HG03060 (cell line): ENCODE measurements at regions not wholly inside any gene's neighbourhood (a gene's known extent, or its start where the extent isn't known, plus 50 kb on each side); places are given as distances from the start of the nearest gene placed in this dataset.
"Not testable (repeated sequence)": the region's sequence is repeated elsewhere in the genome, so short reads cannot be mapped to it uniquely, and the experiment has no call there.

Experiments used
- ATAC-seq: cut with Tn5 transposase; IDR thresholded peaks from one replicate; pipeline ENCODE4 v1.9.1; 2021; ENCODE audit warnings: low read depth, moderate number of reproducible peaks; ENCODE audit not compliant: unreplicated experiment

DNA sequence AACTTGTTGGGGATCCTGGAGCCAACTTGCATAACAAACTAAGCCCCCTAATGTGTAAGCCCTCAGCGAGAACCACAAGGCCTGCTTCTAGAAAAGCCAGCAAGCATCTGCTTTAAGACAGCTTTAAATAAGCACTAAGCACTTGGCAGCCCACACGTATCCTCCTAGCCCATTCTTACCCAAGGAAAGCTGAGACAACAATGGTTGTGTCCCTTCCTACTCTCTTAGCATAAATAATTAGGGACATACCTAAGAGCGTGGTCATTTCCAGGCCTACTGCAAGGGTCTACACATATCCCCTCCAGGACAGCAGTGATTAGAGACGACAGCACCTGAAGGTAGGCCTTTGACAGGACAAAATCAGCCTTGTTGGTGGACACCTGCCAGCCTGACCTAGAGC lies 322.8 kb upstream of the PPARGC1A start:
- ATAC-seq: no peak

- no peak for ATAC-seq
Measured at GRCh38 chr4:24211856-24212255, 322.0 kb upstream of the PPARGC1A start.

DNA sequence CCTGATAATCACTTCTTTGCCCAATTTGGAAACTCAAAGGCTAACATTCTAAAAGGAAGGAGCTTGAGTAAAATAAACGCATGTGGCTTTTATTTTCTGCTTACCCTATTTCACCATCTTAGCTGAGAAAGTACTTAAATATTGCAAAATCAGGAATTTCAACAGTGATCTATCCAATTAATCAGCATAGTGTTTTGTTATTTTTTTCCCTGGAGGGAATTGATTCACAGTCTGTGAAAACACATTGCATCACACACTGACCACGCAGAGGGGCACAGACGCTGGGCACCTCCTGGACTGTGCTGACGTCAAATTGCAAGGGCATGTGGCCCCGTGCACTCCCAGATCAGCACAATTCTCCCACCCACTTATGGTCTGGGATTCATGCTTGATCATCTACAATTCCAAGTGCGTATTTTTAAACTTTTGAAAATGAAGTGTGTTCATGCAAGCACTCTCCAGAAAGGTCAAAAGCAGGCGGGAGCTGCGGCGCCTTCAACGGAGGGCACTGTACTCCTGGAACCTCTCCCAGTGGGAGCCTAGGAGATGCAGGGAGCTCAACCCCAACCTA lies 320.6 kb upstream of the PPARGC1A start:
- ATAC-seq: no peak

DNA sequence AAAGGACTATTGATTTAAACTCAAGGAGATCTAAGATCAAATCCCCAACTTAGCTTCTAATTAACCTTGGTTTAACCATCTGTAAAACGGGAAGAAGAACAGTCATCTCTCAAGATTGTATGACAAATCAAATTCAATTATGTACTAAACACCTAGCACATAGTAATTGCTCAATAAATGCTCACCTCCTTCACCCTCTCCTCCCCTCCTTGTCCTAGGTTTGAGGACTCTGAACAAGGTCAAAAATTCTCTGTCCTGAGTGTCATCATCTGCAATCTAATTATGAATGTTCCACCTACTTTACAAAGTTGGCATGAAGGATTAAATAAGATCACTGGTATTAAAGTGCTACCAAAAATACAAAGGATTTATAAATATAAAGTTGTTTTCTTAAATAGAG lies 320.1 kb upstream of the PPARGC1A start:
- no peak for ATAC-seq

DNA sequence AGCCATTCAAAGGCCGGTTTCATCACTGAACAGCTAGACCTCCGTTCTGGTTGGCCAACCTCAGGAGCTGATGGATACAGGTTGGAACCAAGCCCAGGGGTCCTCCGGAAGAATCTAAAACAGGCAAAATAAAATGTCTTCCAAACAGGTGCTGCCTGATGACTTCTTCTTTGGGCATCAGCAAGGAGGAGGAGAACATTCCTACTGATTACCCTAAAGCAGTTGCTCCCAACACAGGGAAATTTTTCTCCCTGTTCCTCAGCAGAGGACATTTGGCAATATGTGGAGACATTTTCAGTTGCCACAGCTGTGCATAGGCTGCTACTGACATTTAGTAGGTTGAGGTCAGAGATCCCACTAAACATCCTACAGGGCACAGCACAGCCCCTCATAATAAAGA lies 319.3 kb upstream of the PPARGC1A start:
- ATAC-seq: no peak

DNA sequence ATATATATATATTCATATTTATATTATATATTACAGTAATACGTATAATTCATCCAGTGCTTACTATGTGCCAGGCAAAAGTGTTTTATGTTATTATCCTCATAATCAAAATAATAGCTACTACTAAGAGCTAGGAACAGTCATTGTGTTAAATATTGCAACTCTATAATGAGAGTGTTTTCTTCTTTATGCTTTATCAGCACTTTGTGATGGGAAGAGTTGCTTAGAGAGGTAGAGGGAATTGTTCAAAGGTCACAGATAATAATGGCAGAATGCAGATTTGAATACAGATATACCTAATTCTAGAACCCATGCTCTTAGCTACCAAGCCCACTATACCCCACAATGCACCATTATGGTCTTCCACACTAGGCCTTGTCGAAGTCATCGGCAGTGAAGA lies 318.8 kb upstream of the PPARGC1A start:
- ATAC-seq: no peak

DNA sequence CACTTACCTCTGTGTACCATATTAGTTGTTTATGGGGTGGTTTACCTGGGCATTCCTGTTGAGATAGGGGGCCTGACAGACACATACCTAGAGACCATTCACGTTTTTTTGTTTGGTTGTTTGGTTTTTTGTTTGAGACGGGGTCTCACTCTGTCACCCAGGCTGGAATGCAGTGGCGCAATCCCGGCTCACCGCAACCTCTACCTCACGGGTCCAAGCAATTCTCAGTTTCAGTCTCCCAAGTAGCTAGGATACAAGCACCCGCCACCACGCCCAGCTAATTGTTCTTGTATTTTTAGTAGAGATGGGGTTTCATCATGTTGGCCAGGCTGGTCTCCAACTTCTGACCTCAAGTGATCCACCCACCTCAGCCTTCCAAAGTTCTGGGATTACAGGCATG lies 314.9 kb upstream of the PPARGC1A start:
- ATAC-seq: not testable (repeated sequence)

DNA sequence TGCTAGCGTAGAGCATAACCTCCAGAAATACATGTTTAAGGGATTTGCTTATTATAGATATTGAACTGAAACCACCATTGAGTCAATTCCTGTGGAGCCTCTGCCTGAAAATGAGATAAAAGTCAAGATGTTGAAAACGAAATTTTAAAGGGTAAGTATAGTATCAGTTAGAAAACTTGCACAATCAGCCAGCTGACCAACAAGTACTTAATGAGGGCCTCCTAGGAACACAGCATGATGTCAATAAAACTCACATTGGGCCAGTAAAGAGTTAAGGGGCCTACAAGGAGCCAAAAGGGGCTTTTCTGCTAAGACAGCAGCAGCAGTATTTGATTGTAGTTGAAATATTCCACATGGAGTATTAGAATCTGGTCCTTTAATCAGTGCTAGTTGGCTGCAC lies 314.1 kb upstream of the PPARGC1A start:
- ATAC-seq: no peak

GRCh38 chr4:24202579-24202978 lies 312.7 kb upstream of the PPARGC1A start:
- ATAC-seq: no peak

DNA sequence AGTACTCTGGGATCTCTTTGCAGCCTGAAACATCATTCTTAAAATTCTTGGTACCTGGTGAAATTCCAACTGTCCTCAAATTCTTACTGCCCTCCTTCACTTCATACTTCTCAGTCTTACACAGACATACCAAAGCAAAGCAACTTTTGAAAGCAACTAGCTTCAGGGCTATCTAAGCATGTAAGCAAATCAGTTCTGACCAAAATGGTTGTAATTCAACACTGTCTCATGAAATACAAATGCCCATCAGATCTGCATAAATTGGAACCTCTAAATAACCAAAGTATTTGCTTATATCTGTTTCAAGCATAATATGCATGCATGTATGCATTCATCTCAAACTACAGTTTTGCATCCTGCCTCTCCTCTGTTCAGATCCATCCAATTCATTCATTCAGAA lies 308.1 kb upstream of the PPARGC1A start:
- ATAC-seq: no peak

DNA sequence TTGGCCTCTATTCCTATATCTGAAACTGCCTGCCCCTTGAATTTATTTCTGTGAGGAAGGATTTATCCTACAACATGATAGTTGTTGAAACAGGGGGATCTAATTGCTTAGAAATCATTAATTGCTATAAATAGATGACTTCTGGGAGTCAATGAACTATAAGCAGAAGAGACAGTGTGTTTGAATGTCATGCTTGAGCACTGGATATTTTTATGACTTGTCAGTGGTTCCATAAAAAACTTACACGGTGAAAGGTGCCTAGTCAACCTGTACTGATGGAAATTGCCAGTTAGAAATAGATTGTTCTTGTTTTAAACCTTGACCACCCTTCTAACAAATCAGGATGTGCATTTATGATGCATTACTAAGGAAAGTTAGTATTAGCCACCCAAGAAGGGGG lies 306.9 kb upstream of the PPARGC1A start:
- ATAC-seq: no peak

GRCh38 chr4:24195991-24196736 lies 306.3 kb upstream of the PPARGC1A start:
- no peak for ATAC-seq

- ATAC-seq: no peak
Measured at GRCh38 chr4:24192018-24192641, 302.3 kb upstream of the PPARGC1A start.

DNA sequence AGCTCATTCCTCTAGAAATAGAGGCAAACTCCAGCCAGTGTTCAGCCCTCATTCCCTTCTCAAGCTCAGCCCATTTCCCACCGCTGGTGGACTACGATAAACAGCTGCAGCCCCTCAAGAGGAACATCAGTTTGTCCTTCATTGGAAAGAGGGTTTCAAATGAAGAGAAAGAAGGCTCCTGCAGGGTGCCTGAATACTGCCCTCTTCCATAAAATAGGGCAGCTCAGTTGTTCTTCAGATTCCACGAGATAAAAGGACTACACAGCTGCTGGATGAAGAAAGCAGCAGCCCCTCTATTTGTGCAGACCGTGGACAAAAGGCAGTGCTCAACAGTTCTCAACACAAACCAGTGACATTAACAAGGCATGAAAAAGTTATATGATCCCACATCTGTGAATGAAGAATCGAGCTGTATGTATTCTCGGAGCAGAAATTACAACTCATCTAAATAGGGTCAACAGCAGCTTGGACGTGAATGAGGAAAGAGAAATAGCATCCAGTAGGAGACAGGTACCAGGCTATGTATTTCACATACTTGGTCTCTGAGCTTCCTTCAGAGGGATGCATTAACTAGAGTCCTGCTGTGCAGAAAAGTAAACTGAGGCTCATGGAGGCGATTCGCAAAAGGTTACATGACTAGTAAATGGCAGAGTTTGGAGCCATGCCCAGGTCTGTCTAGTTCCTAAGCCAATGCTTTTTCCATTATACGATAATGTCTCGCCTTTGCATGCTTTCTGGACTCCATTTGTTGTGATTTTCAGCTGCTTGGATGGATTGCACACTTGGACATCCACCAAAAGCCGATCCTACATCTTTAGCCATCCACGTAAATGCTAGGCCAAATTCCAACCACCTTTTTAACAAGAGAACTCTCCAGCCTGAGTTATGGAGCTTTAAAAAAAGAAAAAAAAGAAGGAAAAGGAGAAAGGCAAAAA lies 301.2 kb upstream of the PPARGC1A start:
- ATAC-seq: no peak

DNA sequence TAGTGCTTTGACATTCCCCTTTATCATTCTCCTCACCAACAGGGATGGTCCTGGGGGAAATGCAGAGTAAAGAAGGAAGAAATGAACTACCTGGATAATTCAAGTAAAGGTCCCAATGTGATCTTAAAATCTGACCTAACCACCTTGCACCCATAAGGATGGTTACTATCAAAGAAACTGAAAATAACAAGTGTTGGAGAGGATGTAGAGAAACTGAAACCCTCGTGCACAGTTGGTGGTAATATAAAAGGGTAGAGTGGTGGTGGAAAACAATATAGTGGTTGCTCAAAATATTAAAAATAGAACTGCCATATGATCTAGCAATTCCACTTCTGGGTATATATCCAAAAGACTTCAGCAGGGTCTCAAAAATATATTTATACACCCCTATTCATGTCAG lies 298.6 kb upstream of the PPARGC1A start:
- no peak for ATAC-seq

DNA sequence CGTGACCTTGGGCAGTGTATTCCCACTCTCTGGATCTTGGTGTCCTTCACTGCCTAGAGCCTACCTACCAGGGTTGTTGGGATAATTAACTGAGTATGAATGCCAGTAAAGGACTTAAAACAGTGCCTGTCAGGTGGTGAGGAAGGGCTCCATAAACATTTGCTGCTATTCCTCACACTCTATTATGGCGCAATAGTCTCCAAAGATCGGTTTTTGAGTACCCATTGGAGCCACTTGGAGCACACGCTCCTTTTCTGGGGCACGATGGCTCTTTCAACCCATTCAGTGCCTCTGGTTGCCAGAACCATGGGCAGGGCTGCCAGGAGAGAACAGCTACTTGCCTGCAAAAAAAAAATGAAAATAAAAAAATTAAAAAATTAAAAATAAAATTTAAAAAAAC lies 296.6 kb upstream of the PPARGC1A start:
- ATAC-seq: no peak

- ATAC-seq: no peak
Measured at GRCh38 chr4:24181005-24181404, 291.2 kb upstream of the PPARGC1A start.

DNA sequence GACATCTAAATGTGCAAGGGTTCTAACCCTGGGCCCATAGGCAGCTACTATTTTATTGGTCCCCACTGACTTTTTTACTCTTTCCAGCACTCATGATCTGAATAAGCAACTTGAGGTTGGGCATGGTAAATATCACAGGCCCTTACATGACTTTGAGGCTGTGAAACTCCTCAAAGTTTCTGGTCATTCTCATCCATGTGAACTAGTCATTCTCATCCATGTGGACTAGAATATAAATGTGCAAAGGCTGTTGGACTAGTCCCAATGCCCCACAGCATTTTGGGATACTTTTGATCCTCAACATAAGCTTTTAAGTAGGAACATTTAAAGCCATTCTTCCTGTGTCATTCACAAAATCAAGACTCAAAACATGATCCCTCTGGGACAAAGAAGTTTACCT lies 290.7 kb upstream of the PPARGC1A start:
- no peak for ATAC-seq

- no peak for ATAC-seq
Measured at GRCh38 chr4:24179201-24179840, 289.5 kb upstream of the PPARGC1A start.

DNA sequence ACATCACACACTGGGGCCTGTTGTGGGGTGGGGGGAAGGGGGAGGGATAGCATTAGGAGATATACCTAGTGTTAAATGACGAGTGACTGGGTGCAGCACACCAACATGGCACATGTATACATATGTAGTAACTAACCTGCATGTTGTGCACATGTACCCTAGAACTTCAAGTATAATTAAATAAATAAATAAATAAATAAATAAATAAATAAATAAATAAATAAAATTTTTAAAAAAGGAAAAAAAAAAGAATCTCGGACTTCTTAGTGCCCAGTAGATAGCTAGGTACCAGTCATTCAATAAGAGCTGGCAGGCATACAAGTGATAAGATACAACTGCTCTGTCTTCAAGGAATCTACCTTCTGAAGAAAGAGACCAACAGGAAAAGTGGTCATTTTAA lies 287.6 kb upstream of the PPARGC1A start:
- not testable (repeated sequence) for ATAC-seq

GRCh38 chr4:24175707-24176106 lies 285.9 kb upstream of the PPARGC1A start:
- no peak for ATAC-seq
